ENCODE measurements at regions not wholly inside any gene's neighbourhood (a gene's known extent, or its start where the extent isn't known, plus 50 kb on each side); places are given as distances from the start of the nearest gene placed in this dataset.

- TF ChIP-seq, protein P1, sequence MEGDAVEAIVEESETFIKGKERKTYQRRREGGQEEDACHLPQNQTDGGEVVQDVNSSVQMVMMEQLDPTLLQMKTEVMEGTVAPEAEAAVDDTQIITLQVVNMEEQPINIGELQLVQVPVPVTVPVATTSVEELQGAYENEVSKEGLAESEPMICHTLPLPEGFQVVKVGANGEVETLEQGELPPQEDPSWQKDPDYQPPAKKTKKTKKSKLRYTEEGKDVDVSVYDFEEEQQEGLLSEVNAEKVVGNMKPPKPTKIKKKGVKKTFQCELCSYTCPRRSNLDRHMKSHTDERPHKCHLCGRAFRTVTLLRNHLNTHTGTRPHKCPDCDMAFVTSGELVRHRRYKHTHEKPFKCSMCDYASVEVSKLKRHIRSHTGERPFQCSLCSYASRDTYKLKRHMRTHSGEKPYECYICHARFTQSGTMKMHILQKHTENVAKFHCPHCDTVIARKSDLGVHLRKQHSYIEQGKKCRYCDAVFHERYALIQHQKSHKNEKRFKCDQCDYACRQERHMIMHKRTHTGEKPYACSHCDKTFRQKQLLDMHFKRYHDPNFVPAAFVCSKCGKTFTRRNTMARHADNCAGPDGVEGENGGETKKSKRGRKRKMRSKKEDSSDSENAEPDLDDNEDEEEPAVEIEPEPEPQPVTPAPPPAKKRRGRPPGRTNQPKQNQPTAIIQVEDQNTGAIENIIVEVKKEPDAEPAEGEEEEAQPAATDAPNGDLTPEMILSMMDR (IDR thresholded peaks at IDR 0.05), result no peak
- no peak for TF ChIP-seq POLR2A (IDR thresholded peaks at IDR 0.05)
Measured at GRCh38 chr3:181909241-181909640, 197.5 kb downstream of the SOX2 start.

Measured in vagina (tissue), 2 donors.